Astrocyte of the spinal cord (primary cell): ENCODE measurements at regions not wholly inside any gene's neighbourhood (a gene's known extent, or its start where the extent isn't known, plus 50 kb on each side); places are given as distances from the start of the nearest gene placed in this dataset.

Experiments used
- DNase-seq: peaks from one replicate; pipeline ENCODE4 v3.0.0; 2011; ENCODE audit warnings: low read depth, low spot score
- H3K4me3 ChIP-seq: 2 replicates; pipeline ENCODE4 v1.5.1; 2011; ENCODE audit warnings: low read depth, mild to moderate bottlenecking, low read length, moderate library complexity
- CTCF ChIP-seq: IDR thresholded peaks from 2 replicates; pipeline ENCODE4 v1.5.1; 2012; ENCODE audit warnings: low read depth, mild to moderate bottlenecking, low read length, inconsistent platforms
- in situ Hi-C: cut with HindIII; loops from 2 replicates; pipeline ENCODE4 v1.10.0; 2017; ENCODE audit warnings: low sequenced_read_pairs

GRCh38 chr10:29931833-29932232 lies 127.6 kb downstream of the JCAD start:
- H3K4me3 ChIP-seq, result no peak overlapping the region
- no peak for DNase-seq
- in situ Hi-C loops, result no loop called here
- TF ChIP-seq CTCF, result no peak

- no peak overlapping the region for H3K4me3 ChIP-seq
- in situ Hi-C loops, result no loop called here
Observed at GRCh38 chr10:29929006-29929405, 130.4 kb downstream of the JCAD start.

GRCh38 chr10:29926693-29927048 lies 132.7 kb downstream of the JCAD start:
- peak; percentile 90 for DNase-seq
- in situ Hi-C loops, result no loop called here
- TF ChIP-seq CTCF, result peak; percentile 81
- no peak overlapping the region for H3K4me3 ChIP-seq

More at GRCh38 chr10:29929006-29929405, 130.4 kb downstream of the JCAD start:
- no peak for DNase-seq
- TF ChIP-seq CTCF, result no peak

GRCh38 chr10:29925771-29926692 lies 133.4 kb downstream of the JCAD start:
- no peak for TF ChIP-seq CTCF
- DNase-seq, result no peak
- in situ Hi-C loops, result no loop called here
- no peak overlapping the region for H3K4me3 ChIP-seq

- DNase-seq, result no peak
- in situ Hi-C loops, result no loop called here
- no peak overlapping the region for H3K4me3 ChIP-seq
- TF ChIP-seq CTCF, result no peak
Observed at GRCh38 chr10:29924436-29924835, 134.9 kb downstream of the JCAD start.

GRCh38 chr10:29923416-29923965 lies 135.9 kb downstream of the JCAD start:
- no peak for DNase-seq
- H3K4me3 ChIP-seq, result no peak overlapping the region
- TF ChIP-seq CTCF, result no peak
- in situ Hi-C loops, result no loop called here
